Stomach (tissue), 4 donors: ENCODE measurements at regions not wholly inside any gene's neighbourhood (a gene's known extent, or its start where the extent isn't known, plus 50 kb on each side); places are given as distances from the start of the nearest gene placed in this dataset.

Experiments
- CTCF ChIP-seq, 7 experiments: fragments of 450-650 bp in 4 of 7; fragments of 200-600 bp in 3 of 7; sonication (generic) in 3 of 7; IDR thresholded peaks; one replicate each; pipeline ENCODE4 v1.5.1; 2016 to 2019; ENCODE audit warnings: antibody characterized with exemption in 7 of 7, control low read depth in 2 of 7, mild to moderate bottlenecking in 1 of 7
- POLR2AphosphoS5 ChIP-seq, 3 donors: sonication (generic); formaldehyde crosslinking; IDR thresholded peaks; one replicate each; pipeline ENCODE4 v1.6.1; 2016; ENCODE audit warnings: antibody characterized with exemption in 3 of 3

DNA sequence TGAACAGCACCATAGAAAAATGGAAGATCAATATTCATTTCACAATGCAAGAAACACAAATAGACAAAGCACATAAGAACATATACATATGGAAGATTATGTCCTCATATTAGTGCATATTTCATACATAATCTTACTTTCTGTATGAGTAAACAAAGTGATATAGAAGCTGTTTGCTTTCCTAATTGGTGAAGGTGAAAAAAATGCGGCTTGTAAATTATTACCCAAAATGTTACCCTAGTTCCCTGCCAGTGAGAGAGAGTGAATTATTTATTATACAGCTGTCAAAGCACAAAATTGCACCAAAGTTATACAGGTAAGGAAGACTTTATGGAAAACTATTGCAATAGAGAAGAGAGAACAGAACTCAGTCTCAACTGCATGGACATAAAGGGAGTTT lies 1485.0 kb upstream of the CDH9 start:
- TF ChIP-seq CTCF (IDR thresholded peaks at IDR 0.05) = no peak
- no peak for TF ChIP-seq POLR2AphosphoS5 (IDR thresholded peaks at IDR 0.05)
